Mesenchymal stem cell (in vitro differentiated cells and primary cell): ENCODE measurements at regions not wholly inside any gene's neighbourhood (a gene's known extent, or its start where the extent isn't known, plus 50 kb on each side); places are given as distances from the start of the nearest gene placed in this dataset.
"Not testable (repeated sequence)": the region's sequence is repeated elsewhere in the genome, so short reads cannot be mapped to it uniquely, and the experiment has no call there.

Experiments
- DNase-seq: peaks from one replicate; pipeline ENCODE4 v3.0.0-alpha.2; 2013
- H2AFZ ChIP-seq: one replicate; pipeline ENCODE4 v1.6.1; 2013; ENCODE audit warnings: low read depth, mild to moderate bottlenecking, control low read depth, inconsistent platforms, low read length, moderate library complexity
- H2AK5ac ChIP-seq: 2 replicates; pipeline ENCODE4 v1.6.1; 2013; ENCODE audit warnings: low read length, moderate library complexity, mild to moderate bottlenecking, inconsistent platforms; ENCODE audit not compliant: severe bottlenecking
- H2BK120ac ChIP-seq: one replicate; pipeline ENCODE4 v1.6.1; 2013; ENCODE audit warnings: low read depth, mild to moderate bottlenecking, inconsistent platforms, low read length, moderate library complexity
- H2BK12ac ChIP-seq, 2 experiments: one replicate each; pipeline ENCODE4 v1.6.1; 2013; ENCODE audit warnings: inconsistent platforms in 2 of 2, low read length in 2 of 2, mild to moderate bottlenecking in 2 of 2, moderate library complexity in 2 of 2, control low read depth in 1 of 2
- H2BK15ac ChIP-seq: one replicate; pipeline ENCODE4 v1.6.1; 2013; ENCODE audit warnings: mild to moderate bottlenecking, low read depth, inconsistent platforms; ENCODE audit not compliant: poor library complexity, severe bottlenecking
- H2BK5ac ChIP-seq: 2 replicates; pipeline ENCODE4 v1.6.1; 2013; ENCODE audit warnings: low read depth, mild to moderate bottlenecking, low read length, control low read depth, inconsistent platforms; ENCODE audit not compliant: poor library complexity, severe bottlenecking
- H3K14ac ChIP-seq, 2 experiments: one replicate each; pipeline ENCODE4 v1.6.1; 2013; ENCODE audit warnings: inconsistent platforms in 2 of 2, low read length in 2 of 2, control low read depth in 1 of 2, mild to moderate bottlenecking in 1 of 2, moderate library complexity in 1 of 2
- H3K18ac ChIP-seq, 2 experiments: one replicate each; pipeline ENCODE4 v1.6.1; 2013; ENCODE audit warnings: inconsistent platforms in 2 of 2, low read length in 2 of 2, control low read depth in 1 of 2, low read depth in 1 of 2, mild to moderate bottlenecking in 1 of 2
- H3K23ac ChIP-seq, 2 experiments: one replicate each; pipeline ENCODE4 v1.6.1; 2013; ENCODE audit warnings: inconsistent platforms in 2 of 2, low read length in 2 of 2, mild to moderate bottlenecking in 2 of 2, moderate library complexity in 2 of 2, control low read depth in 1 of 2
- H3K27ac ChIP-seq: 2 replicates; pipeline ENCODE4 v1.5.1; 2013; ENCODE audit warnings: mild to moderate bottlenecking, moderate library complexity, low read length, control low read depth, inconsistent platforms; ENCODE audit not compliant: poor library complexity, severe bottlenecking
- H3K27me3 ChIP-seq, 2 experiments: 2 replicates each; pipeline versions ENCODE4 v1.6.1 to v1.7.0; 2013; ENCODE audit warnings: low read length in 2 of 2, mild to moderate bottlenecking in 2 of 2, moderate library complexity in 2 of 2, control low read depth in 1 of 2, inconsistent platforms in 1 of 2; ENCODE audit not compliant: control insufficient read depth in 1 of 2, insufficient read depth in 1 of 2
- H3K36me3 ChIP-seq, 2 experiments: 2 replicates each; pipeline versions ENCODE4 v1.6.1 to v1.7.0; 2013; ENCODE audit warnings: low read length in 2 of 2, control low read depth in 1 of 2, inconsistent platforms in 1 of 2, low read depth in 1 of 2, mild to moderate bottlenecking in 1 of 2; ENCODE audit not compliant: insufficient read depth in 2 of 2, control insufficient read depth in 1 of 2
- H3K4ac ChIP-seq, 2 experiments: one replicate each; pipeline ENCODE4 v1.6.1; 2013; ENCODE audit warnings: inconsistent platforms in 2 of 2, low read length in 2 of 2, mild to moderate bottlenecking in 2 of 2, moderate library complexity in 2 of 2, control low read depth in 1 of 2, low read depth in 1 of 2
- H3K4me1 ChIP-seq: 2 replicates; pipeline ENCODE4 v1.6.1; 2013; ENCODE audit warnings: low read depth, low read length, control low read depth; ENCODE audit not compliant: control insufficient read depth, insufficient read depth
- H3K4me2 ChIP-seq: 2 replicates; pipeline ENCODE4 v1.6.1; 2013; ENCODE audit warnings: low read length, mild to moderate bottlenecking, inconsistent platforms; ENCODE audit not compliant: poor library complexity, severe bottlenecking
- H3K4me3 ChIP-seq, 2 experiments: 2 replicates each; pipeline versions ENCODE4 v1.5.1 to v1.7.0; 2013; ENCODE audit warnings: low read length in 2 of 2, mild to moderate bottlenecking in 2 of 2, control low read depth in 1 of 2, low read depth in 1 of 2; ENCODE audit not compliant: insufficient read depth in 1 of 2
- H3K79me1 ChIP-seq: replicated peaks from 2 replicates; pipeline ENCODE4 v1.6.1; 2013; ENCODE audit warnings: mild to moderate bottlenecking, control low read depth, low read length, inconsistent platforms; ENCODE audit not compliant: poor library complexity, severe bottlenecking
- H3K9ac ChIP-seq: 2 replicates; pipeline ENCODE4 v1.7.0; 2013; ENCODE audit warnings: mild to moderate bottlenecking, low read length, moderate library complexity
- H3K9me3 ChIP-seq: 2 replicates; pipeline ENCODE4 v1.7.0; 2013; ENCODE audit warnings: mild to moderate bottlenecking, low read length; ENCODE audit not compliant: control insufficient read depth
- H4K8ac ChIP-seq: one replicate; pipeline ENCODE4 v1.6.1; 2013; ENCODE audit warnings: inconsistent platforms, mild to moderate bottlenecking, low read length, moderate library complexity
- H4K91ac ChIP-seq: one replicate; pipeline ENCODE4 v1.6.1; 2013; ENCODE audit warnings: mild to moderate bottlenecking, low read length, inconsistent platforms
- WGBS: methylation state at CpG from one replicate; pipeline ENCODE4 v1.1.7; 2013; ENCODE audit warnings: mixed read lengths; 5-methylcytosine and 5-hydroxymethylcytosine counted together

DNA sequence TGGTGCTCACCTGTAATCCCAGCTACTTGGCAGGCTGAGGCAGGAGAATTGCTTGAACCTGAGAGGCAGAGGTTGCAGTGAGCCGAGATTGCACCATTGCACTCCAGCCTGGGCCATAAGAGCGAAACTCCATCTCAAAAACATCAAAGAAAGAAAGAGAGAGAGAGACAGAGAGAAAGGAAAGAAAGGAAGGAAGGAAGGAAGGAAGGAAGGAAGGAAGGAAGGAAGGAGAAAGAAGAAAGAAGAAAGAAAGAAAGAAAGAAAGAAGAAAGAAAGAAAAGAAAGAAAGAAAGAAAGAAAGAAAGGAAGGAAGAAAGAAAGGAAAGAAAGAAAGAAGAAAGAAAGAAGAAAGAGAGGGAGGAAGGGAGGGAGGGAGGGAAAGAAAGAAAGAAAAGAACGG is 69.4 kb upstream of the SLC25A33 start:
- not testable (repeated sequence) for H2AFZ ChIP-seq, H3K18ac ChIP-seq, H4K8ac ChIP-seq, H2BK5ac ChIP-seq, H3K9me3 ChIP-seq, H3K4me3 ChIP-seq, H3K4me1 ChIP-seq, H3K79me1 ChIP-seq, H3K36me3 ChIP-seq, DNase-seq, H2AK5ac ChIP-seq, H3K14ac ChIP-seq, H3K23ac ChIP-seq, H3K9ac ChIP-seq, H2BK15ac ChIP-seq, H2BK120ac ChIP-seq, H3K4ac ChIP-seq, H3K27ac ChIP-seq, H4K91ac ChIP-seq, H2BK12ac ChIP-seq, H3K4me2 ChIP-seq
- peaks cover 0 to 14% of the 10 kb centered on the region in 2 experiments for H3K27me3 ChIP-seq
- WGBS = 83% methylated on average over 3 of the region's 3 CpGs

DNA sequence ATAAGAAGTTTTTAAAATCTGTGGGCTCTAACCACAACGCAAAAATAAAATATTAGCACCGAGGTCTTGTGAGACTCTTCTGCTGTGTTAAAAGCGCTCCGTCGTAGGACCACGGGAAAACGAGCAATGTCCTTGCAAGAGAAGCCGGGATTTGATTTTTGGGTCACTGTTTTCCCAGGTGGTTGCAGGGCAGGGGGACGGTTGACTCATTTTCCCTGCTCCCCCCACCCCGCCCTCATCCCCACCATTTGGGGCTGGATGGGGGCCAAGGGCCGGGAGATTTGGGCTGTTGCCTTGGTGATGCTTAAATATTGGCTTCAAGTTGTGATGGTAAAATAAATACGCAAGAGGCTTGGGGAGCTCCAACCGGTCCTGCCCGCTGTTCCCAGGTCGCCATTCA is 67.6 kb upstream of the SLC25A33 start:
- Histone ChIP-seq H4K8ac (no peak overlapping the region), H3K18ac (no peak overlapping the region), H3K4ac (no peak overlapping the region), H4K91ac (no peak overlapping the region), H2BK12ac (no peak overlapping the region), H2AK5ac (no peak overlapping the region), H2AFZ (no peak overlapping the region), H3K4me3 (no peak overlapping the region), H2BK120ac (no peak overlapping the region), H3K27me3 (peaks cover 0 to 14% of the 10 kb centered on the region in 2 experiments), H3K9ac (peak overlapping the region; percentile 5), H3K14ac (no peak overlapping the region), H2BK15ac (no peak overlapping the region), H3K27ac (no peak overlapping the region), H3K4me2 (no peak overlapping the region), H3K4me1 (peaks cover 10% of the 10 kb centered on the region), H3K79me1 (no peaks in the 10 kb centered on the region), H3K9me3 (no peaks in the 10 kb centered on the region), H3K23ac (no peak overlapping the region), H3K36me3 (no peaks in the 10 kb centered on the region), H2BK5ac (no peak overlapping the region)
- WGBS = 90% methylated on average over 14 of the region's 15 CpGs
- no peak for DNase-seq

DNA sequence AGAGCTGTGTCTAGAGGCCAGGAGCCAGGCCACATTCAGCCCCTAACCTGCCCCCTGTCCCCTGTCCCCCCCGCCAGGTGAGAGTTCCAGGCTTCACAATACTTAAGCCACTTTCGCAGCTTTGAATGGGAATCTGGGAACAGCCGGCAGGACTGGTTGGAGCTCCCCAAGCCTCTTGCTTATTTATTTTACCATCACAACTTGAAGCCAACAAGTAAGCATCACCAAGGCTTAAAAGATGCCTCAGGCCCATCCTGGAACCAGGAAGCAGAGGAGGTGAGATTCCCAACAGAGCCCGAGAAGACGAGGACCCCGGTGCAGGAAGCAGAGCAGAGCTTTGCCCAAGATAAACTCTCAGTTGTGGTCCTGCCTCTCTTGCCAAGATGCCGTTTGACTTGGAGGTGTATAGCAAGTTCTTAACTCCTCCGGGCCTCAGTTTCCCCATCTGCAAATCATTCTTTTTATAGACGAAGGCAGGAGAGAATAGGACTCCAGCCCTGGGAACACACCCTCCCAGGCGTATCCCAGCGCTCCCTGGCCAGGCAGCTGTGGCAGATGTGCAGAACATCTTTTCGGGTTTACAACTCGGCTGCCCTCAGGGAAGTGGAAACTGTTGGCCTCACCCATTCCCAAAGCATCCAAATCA is 66.8 kb upstream of the SLC25A33 start:
- Histone ChIP-seq H4K91ac (no peak overlapping the region), H3K27me3 (peaks cover 0 to 14% of the 10 kb centered on the region in 2 experiments), H3K4me2 (no peak overlapping the region), H2BK15ac (no peak overlapping the region), H2AK5ac (peak overlapping the region; percentile 20), H3K9me3 (no peaks in the 10 kb centered on the region), H2AFZ (no peak overlapping the region), H3K4me1 (peaks cover 14% of the 10 kb centered on the region), H2BK12ac (no peak overlapping the region), H3K14ac (no peak overlapping the region), H4K8ac (no peak overlapping the region), H3K9ac (peak overlapping the region; percentile 37), H3K4me3 (peak overlapping the region in 1 of 2 experiments; percentile 15), H3K23ac (no peak overlapping the region), H2BK5ac (no peak overlapping the region), H3K79me1 (no peaks in the 10 kb centered on the region), H3K27ac (no peak overlapping the region), H3K18ac (no peak overlapping the region), H2BK120ac (no peak overlapping the region), H3K4ac (no peak overlapping the region), H3K36me3 (no peaks in the 10 kb centered on the region)
- WGBS = 85% methylated on average over 13 of the region's 13 CpGs
- DNase-seq = no peak

DNA sequence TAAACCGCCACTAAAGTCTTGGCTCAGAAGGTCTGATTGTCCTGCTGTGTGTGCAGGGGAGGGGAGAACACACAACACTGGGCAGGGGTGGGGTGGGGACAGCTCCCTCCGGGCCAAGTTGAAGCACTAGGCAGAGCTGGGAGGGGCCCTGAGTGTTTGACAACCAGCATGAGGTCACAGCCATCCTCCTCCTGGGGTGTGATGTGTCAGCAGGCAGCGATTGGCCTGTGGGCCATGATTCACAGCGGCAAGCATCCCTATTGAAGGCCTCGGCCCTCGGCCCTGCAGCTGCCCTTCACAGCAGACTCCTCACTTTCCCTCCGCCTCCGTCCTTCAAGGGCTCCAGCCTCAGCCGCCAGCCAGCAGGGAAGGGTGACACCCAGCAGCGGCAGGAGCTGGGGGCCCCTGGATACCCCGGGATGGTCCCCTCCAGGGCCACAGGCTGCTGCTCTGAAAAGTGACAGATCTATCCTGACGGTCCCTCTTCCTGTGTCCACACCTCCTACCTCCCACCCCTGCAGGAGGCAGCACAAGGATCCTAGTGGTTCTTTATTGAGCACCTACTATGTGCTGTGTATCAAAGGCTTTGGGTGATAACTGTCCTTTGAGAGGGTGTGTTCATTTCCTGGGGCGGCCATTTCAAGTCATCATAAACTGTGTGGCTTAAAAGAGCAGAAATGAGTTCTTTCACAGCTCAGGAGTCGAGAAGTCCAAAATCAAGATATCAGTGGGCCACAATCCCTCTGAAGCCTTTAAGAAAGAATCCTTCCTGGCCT is 66.0 kb upstream of the SLC25A33 start:
- peak overlapping the region; percentile 80 for H3K9ac ChIP-seq
- H4K8ac ChIP-seq = peak overlapping the region; percentile 72
- H2BK15ac ChIP-seq = no peak overlapping the region
- peak overlapping the region; percentile 61 for H2BK120ac ChIP-seq
- H3K14ac ChIP-seq = no peak overlapping the region
- H2AK5ac ChIP-seq = peak overlapping the region; percentile 29
- H3K4ac ChIP-seq = peak overlapping the region; percentile 9 to 15
- H3K36me3 ChIP-seq = no peaks in the 10 kb centered on the region
- H3K4me1 ChIP-seq = peaks cover 14% of the 10 kb centered on the region
- H3K79me1 ChIP-seq = no peaks in the 10 kb centered on the region
- H2BK12ac ChIP-seq = peak overlapping the region in 1 of 2 experiments; percentile 21
- no peak overlapping the region for H3K27ac ChIP-seq
- peak overlapping the region; percentile 46 for H2AFZ ChIP-seq
- peak overlapping the region in 1 of 2 experiments; percentile 67 for H3K18ac ChIP-seq
- H3K9me3 ChIP-seq = no peaks in the 10 kb centered on the region
- no peak overlapping the region for H4K91ac ChIP-seq
- DNase-seq = peak; percentile 93
- 24% methylated on average over 13 of the region's 14 CpGs for WGBS
- no peak overlapping the region for H2BK5ac ChIP-seq
- peak overlapping the region; percentile 26 for H3K4me2 ChIP-seq
- H3K4me3 ChIP-seq = peak overlapping the region in 1 of 2 experiments; percentile 54
- no peak overlapping the region for H3K23ac ChIP-seq
- H3K27me3 ChIP-seq = peaks cover 0 to 10% of the 10 kb centered on the region in 2 experiments
